ENCODE measurements at regions not wholly inside any gene's neighbourhood (a gene's known extent, or its start where the extent isn't known, plus 50 kb on each side); places are given as distances from the start of the nearest gene placed in this dataset.

DNA sequence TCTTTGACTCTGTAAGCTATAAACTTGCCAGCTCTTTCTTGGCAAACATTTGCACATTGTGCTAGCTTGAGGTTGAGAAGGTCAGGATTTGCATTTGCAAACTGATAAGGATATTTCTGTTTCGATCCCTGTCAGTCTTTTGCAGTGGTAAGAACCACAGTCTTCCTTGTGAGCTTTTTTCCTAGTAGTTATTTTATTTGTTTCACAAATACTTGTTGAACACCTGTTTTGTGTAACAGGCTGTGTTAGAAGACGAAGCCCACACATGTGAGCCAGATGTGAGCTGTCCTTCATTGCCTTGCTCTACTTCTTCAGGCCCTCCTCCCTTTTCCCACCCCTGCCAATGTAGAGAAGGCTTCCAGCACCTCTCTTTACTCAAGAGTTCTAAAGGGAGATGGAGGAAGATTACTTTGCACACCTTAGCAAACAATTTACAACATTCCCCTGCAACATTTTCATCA is 327.0 kb upstream of the KLF4 start:
- TF ChIP-seq EZH2phosphoT487 (IDR thresholded peaks at IDR 0.05; ENCODE audit: borderline replicate concordance, low read length) (no peak), CTCF (conservative IDR thresholded peaks at IDR 0.05; ENCODE audit: low read depth, low read length) (no peak), EZH2 (IDR thresholded peaks at IDR 0.05; ENCODE audit: low read length, unreplicated experiment) (no peak)
- H3K27me3 ChIP-seq (ENCODE audit: low read length): no peaks in the 10 kb centered on the region
- H3K9ac ChIP-seq (ENCODE audit: low read length): no peak overlapping the region
- ChIA-PET CTCF (no interaction called here), POLR2A (ENCODE audit: unreplicated experiment) (no interaction called here)
- H3K79me2 ChIP-seq (ENCODE audit: low read length): no peaks in the 10 kb centered on the region
- no peak for DNase-seq
- H3K4me3 ChIP-seq (ENCODE audit: low read length): no peak overlapping the region
- intact Hi-C loops (cut with micrococcal nuclease): no loop called here
- H4K20me1 ChIP-seq (ENCODE audit: low read length): no peaks in the 10 kb centered on the region
- H3K4me1 ChIP-seq (ENCODE audit: insufficient read depth, low read length): no peaks in the 10 kb centered on the region
- H3K9me3 ChIP-seq (ENCODE audit: low read length): no peaks in the 10 kb centered on the region
- BruUV-seq (replicated peaks): no TSS peak
- H3K27ac ChIP-seq (ENCODE audit: low read length): no peak overlapping the region
- no peaks in the 10 kb centered on the region for H3F3A ChIP-seq (ENCODE audit: low read length, unreplicated experiment)
- no peaks in the 10 kb centered on the region for H3K36me3 ChIP-seq (ENCODE audit: low read depth, low read length)
- no peak overlapping the region for H3K4me2 ChIP-seq (ENCODE audit: low read length)
- ATAC-seq: no peak
- H2AFZ ChIP-seq (ENCODE audit: low read length): no peak overlapping the region
- H3K9me2 ChIP-seq (replicated peaks; ENCODE audit: low read length): no peaks in the 10 kb centered on the region

DNA sequence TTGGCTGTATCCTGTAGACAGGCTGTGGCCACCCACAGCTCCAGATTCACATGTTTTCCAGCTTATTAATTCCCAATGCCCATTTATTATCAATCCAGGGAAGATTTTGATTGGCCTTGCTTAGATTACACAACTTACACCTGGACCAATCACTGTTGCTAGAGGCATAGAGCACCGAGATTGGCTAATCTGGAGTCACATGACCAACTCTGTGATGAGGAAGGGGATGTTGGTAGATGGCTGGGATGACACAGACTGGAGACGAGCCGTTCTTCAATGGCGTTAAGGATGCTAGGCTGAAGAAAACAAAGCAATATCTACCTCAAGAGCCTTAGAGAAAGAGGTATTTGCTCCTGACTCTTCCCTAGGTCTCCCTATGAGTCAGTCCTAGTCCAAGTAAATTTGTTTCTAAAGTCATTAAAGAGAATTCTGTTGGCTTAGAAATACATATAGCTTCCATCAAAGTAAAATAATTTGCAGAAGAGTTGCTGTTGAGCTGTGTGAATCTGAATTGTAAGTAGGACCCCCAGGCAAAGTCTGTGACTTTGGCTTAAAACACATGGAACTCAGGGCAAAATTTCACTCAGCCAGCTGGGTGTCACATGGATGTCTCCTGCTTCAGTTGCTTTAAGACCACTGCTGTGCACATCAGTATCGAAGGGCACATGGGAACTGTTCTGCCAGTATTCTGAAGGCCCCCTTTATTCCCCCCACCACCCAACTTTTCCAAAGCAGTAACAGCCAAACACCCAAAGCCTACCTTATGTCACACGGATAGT is 326.4 kb upstream of the KLF4 start:
- Histone ChIP-seq H3K4me1 (ENCODE audit: insufficient read depth, low read length) (no peaks in the 10 kb centered on the region), H3K9me3 (ENCODE audit: low read length) (no peaks in the 10 kb centered on the region), H3K4me2 (ENCODE audit: low read length) (no peak overlapping the region), H4K20me1 (ENCODE audit: low read length) (no peaks in the 10 kb centered on the region), H3F3A (ENCODE audit: low read length, unreplicated experiment) (no peaks in the 10 kb centered on the region), H3K27ac (ENCODE audit: low read length) (no peak overlapping the region), H3K4me3 (ENCODE audit: low read length) (no peak overlapping the region), H3K9ac (ENCODE audit: low read length) (no peak overlapping the region), H3K79me2 (ENCODE audit: low read length) (no peaks in the 10 kb centered on the region), H3K27me3 (ENCODE audit: low read length) (no peaks in the 10 kb centered on the region), H3K36me3 (ENCODE audit: low read depth, low read length) (no peaks in the 10 kb centered on the region), H3K9me2 (replicated peaks; ENCODE audit: low read length) (no peaks in the 10 kb centered on the region), H2AFZ (ENCODE audit: low read length) (no peak overlapping the region)
- ChIA-PET POLR2A (ENCODE audit: unreplicated experiment) (no interaction called here), CTCF (no interaction called here)
- no TSS peak for BruUV-seq (replicated peaks)
- intact Hi-C loops (cut with micrococcal nuclease): no loop called here
- no peak for TF ChIP-seq EZH2 (IDR thresholded peaks at IDR 0.05; ENCODE audit: low read length, unreplicated experiment)
- no peak for TF ChIP-seq CTCF (conservative IDR thresholded peaks at IDR 0.05; ENCODE audit: low read depth, low read length)
- no peak for TF ChIP-seq EZH2phosphoT487 (IDR thresholded peaks at IDR 0.05; ENCODE audit: borderline replicate concordance, low read length)
- no peak for DNase-seq
- ATAC-seq: no peak

DNA sequence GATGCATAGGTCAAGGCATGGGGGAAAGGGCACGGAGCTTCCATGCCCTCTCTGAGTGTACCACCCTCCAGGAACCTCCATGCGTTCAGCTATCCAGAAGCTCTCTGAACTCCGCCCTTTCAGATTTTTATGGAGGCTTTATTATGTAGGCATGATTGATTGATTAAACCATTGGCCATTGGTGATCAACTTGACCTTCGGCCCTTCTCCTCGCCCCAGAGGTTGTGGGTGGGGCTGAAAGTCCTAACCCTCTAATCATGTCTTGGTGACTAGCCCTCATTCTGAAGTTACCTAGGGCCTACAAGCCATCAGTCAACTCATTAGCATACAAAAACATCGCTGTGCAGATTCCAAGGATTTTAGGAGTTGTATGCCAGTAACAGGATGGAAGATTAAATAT is 323.7 kb upstream of the KLF4 start:
- ChIA-PET POLR2A (ENCODE audit: unreplicated experiment) (no interaction called here), CTCF (no interaction called here)
- Histone ChIP-seq H2AFZ (ENCODE audit: low read length) (no peak overlapping the region), H3K9ac (ENCODE audit: low read length) (no peak overlapping the region), H3K9me3 (ENCODE audit: low read length) (no peaks in the 10 kb centered on the region), H3K4me3 (ENCODE audit: low read length) (no peak overlapping the region), H3K4me1 (ENCODE audit: insufficient read depth, low read length) (peaks cover 9% of the 10 kb centered on the region; the same call in 1 of the 2 replicates), H3K27me3 (ENCODE audit: low read length) (no peaks in the 10 kb centered on the region), H3K79me2 (ENCODE audit: low read length) (no peaks in the 10 kb centered on the region), H3K4me2 (ENCODE audit: low read length) (no peak overlapping the region), H3F3A (ENCODE audit: low read length, unreplicated experiment) (no peaks in the 10 kb centered on the region), H3K36me3 (ENCODE audit: low read depth, low read length) (no peaks in the 10 kb centered on the region), H4K20me1 (ENCODE audit: low read length) (no peaks in the 10 kb centered on the region), H3K27ac (ENCODE audit: low read length) (no peak overlapping the region), H3K9me2 (replicated peaks; ENCODE audit: low read length) (no peaks in the 10 kb centered on the region)
- intact Hi-C loops (cut with micrococcal nuclease): no loop called here
- no peak for TF ChIP-seq EZH2 (IDR thresholded peaks at IDR 0.05; ENCODE audit: low read length, unreplicated experiment)
- no peak for TF ChIP-seq EZH2phosphoT487 (IDR thresholded peaks at IDR 0.05; ENCODE audit: borderline replicate concordance, low read length)
- TF ChIP-seq CTCF (conservative IDR thresholded peaks at IDR 0.05; ENCODE audit: low read depth, low read length): no peak
- BruUV-seq (replicated peaks): no TSS peak
- no peak for DNase-seq
- no peak for ATAC-seq
